ENCODE measurements at regions not wholly inside any gene's neighbourhood (a gene's known extent, or its start where the extent isn't known, plus 50 kb on each side); places are given as distances from the start of the nearest gene placed in this dataset.

GRCh38 chr9:7879551-7880245 is 80.1 kb upstream of the DMAC1 start:
- DNase-seq (ENCODE audit: extremely low read depth, low read depth): no peak
- no peak for TF ChIP-seq CTCF (IDR thresholded peaks at IDR 0.05; ENCODE audit: low read depth, low read length, missing control alignments)
- H3K4me3 ChIP-seq (replicated peaks; ENCODE audit: low read depth, low read length): no peak overlapping the region

- no peak overlapping the region for H3K4me3 ChIP-seq (replicated peaks; ENCODE audit: low read depth, low read length)
- no peak for DNase-seq (ENCODE audit: extremely low read depth, low read depth)
- no peak for TF ChIP-seq CTCF (IDR thresholded peaks at IDR 0.05; ENCODE audit: low read depth, low read length, missing control alignments)
Measured at GRCh38 chr9:7871977-7872730, 72.6 kb upstream of the DMAC1 start.

DNA sequence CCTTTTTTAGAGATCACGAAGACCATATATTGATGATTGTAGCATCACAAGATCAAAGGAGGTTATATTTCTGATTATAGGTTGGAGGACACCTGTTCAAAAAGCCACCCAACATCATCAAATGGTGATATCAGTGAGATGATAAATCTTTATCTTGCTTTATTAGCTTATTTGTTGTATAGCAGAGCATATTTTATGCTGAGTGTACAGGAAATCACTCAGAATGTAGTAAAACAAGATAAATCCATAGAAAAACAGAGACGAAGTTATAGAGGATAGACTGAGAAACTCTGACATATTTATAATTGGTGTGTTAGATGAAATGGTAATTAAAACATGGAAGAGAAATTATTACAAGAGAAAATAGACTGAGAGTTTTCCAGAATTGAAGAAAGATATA is 69.8 kb upstream of the DMAC1 start:
- no peak for DNase-seq (ENCODE audit: extremely low read depth, low read depth)
- no peak overlapping the region for H3K4me3 ChIP-seq (replicated peaks; ENCODE audit: low read depth, low read length)
- TF ChIP-seq CTCF (IDR thresholded peaks at IDR 0.05; ENCODE audit: low read depth, low read length, missing control alignments): no peak

- no peak for DNase-seq (ENCODE audit: extremely low read depth, low read depth)
- H3K4me3 ChIP-seq (replicated peaks; ENCODE audit: low read depth, low read length): no peak overlapping the region
- TF ChIP-seq CTCF (IDR thresholded peaks at IDR 0.05; ENCODE audit: low read depth, low read length, missing control alignments): no peak
Measured at GRCh38 chr9:7862170-7862569, 62.6 kb upstream of the DMAC1 start.

- no peak overlapping the region for H3K4me3 ChIP-seq (replicated peaks; ENCODE audit: low read depth, low read length)
- no peak for DNase-seq (ENCODE audit: extremely low read depth, low read depth)
- TF ChIP-seq CTCF (IDR thresholded peaks at IDR 0.05; ENCODE audit: low read depth, low read length, missing control alignments): no peak
Measured at GRCh38 chr9:7861086-7861485, 61.5 kb upstream of the DMAC1 start.

- no peak for DNase-seq (ENCODE audit: extremely low read depth, low read depth)
- no peak for TF ChIP-seq CTCF (IDR thresholded peaks at IDR 0.05; ENCODE audit: low read depth, low read length, missing control alignments)
- H3K4me3 ChIP-seq (replicated peaks; ENCODE audit: low read depth, low read length): no peak overlapping the region
Measured at GRCh38 chr9:7860335-7860709, 60.7 kb upstream of the DMAC1 start.

Measured in HFF-Myc (cell line).